RWPE1 (cell line): ENCODE measurements at regions not wholly inside any gene's neighbourhood (a gene's known extent, or its start where the extent isn't known, plus 50 kb on each side); places are given as distances from the start of the nearest gene placed in this dataset.

Experiments
- CTCF ChIA-PET: fragments of 350-600 bp; sonication (Branson Sonifier 250); formaldehyde crosslinking; extraction: SDS; loops from one replicate; lab custom pipeline; 2021; lab: Yijun Ruan, JAX
- POLR2A ChIA-PET: fragments of 400-600 bp; formaldehyde crosslinking; extraction: SDS; loops from one replicate; lab custom pipeline; 2020; ENCODE audit warnings: antibody characterized with exemption; ENCODE audit not compliant: low non-redundant PET; lab: Yijun Ruan, JAX
- DNase-seq: peaks from one replicate; pipeline ENCODE4 v3.0.0; 2012; ENCODE audit warnings: low spot score
- H3K27ac ChIP-seq: fragments of 450-650 bp; 2 replicates; pipeline ENCODE4 v1.5.1; 2017
- TF ChIP-seq, protein P1 (sequence below): fragments of 450-650 bp; conservative IDR thresholded peaks from 2 replicates; pipeline ENCODE4 v1.5.1; 2017; ENCODE audit warnings: low read depth, mild to moderate bottlenecking

DNA sequence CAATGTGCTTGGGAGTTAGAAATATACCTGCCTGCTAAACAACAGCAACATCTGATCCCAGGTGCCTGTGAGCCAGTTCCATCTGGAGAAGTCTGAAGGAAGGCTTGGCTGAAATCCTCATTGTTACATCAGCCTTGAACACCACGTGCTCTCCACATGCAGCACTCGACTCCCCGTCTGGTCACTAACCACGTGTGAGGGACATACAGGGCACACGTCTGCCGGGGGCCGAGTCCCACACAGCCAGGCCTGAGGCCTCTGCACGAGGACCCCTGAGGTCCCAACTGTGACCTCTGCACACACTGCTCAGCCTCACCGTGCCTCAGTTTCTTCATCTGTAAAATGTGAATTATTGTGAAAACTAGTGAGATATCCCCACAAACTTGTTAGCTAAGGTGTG lies 236.5 kb upstream of the SALL3 start:
- ChIA-PET POLR2A (no interaction called here), CTCF (interaction anchor here (0.6 kb wide), 1 partner anchor 475 kb away, joined by 3 read pairs; no protein-coding TSS in a partner anchor)
- TF ChIP-seq, protein P1, sequence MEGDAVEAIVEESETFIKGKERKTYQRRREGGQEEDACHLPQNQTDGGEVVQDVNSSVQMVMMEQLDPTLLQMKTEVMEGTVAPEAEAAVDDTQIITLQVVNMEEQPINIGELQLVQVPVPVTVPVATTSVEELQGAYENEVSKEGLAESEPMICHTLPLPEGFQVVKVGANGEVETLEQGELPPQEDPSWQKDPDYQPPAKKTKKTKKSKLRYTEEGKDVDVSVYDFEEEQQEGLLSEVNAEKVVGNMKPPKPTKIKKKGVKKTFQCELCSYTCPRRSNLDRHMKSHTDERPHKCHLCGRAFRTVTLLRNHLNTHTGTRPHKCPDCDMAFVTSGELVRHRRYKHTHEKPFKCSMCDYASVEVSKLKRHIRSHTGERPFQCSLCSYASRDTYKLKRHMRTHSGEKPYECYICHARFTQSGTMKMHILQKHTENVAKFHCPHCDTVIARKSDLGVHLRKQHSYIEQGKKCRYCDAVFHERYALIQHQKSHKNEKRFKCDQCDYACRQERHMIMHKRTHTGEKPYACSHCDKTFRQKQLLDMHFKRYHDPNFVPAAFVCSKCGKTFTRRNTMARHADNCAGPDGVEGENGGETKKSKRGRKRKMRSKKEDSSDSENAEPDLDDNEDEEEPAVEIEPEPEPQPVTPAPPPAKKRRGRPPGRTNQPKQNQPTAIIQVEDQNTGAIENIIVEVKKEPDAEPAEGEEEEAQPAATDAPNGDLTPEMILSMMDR, result no peak
- no peak for DNase-seq
- no peak overlapping the region for H3K27ac ChIP-seq

DNA sequence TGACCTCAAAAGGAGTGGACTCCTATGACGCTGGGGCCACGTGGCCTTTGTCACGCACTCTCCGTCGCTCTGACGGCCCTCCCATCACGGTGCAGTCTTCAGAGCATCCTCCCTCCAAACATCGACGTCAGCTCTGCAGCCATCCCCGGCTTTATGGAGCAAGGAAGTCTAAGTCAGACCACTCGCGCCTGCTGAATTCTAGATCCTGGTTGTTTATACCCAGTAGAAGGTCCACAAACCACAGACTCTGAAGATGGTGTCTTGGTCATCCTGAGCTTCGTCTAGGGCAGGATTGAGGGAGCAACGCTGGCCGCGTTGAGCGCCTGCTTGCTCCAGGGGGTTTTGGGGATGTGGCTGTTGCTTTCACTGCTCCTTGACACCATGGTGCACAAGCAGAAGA lies 228.0 kb upstream of the SALL3 start:
- ChIA-PET POLR2A (no interaction called here), CTCF (no interaction called here)
- H3K27ac ChIP-seq, result no peak overlapping the region
- TF ChIP-seq, protein P1, result no peak
- DNase-seq, result no peak

DNA sequence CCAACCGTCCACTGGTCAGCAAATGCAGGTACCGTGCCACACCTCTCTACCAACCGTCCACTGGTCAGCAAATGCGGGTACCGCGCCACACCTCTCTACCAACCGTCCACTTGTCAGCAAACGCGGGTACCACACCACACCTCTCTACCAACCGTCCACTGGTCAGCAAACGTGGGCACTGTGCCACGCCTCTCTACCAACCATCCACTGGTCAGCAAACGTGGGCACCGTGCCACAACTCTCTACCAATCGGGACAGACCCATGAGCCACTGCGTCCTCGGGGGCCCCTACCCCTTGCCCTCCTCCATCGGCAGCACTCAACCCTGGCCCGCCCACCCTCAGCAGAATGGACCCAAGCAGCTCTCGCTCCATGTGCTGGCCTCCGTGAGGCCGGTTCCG lies 226.4 kb upstream of the SALL3 start:
- ChIA-PET POLR2A (no interaction called here), CTCF (no interaction called here)
- DNase-seq, result no peak
- TF ChIP-seq, protein P1, result no peak
- H3K27ac ChIP-seq, result no peak overlapping the region

DNA sequence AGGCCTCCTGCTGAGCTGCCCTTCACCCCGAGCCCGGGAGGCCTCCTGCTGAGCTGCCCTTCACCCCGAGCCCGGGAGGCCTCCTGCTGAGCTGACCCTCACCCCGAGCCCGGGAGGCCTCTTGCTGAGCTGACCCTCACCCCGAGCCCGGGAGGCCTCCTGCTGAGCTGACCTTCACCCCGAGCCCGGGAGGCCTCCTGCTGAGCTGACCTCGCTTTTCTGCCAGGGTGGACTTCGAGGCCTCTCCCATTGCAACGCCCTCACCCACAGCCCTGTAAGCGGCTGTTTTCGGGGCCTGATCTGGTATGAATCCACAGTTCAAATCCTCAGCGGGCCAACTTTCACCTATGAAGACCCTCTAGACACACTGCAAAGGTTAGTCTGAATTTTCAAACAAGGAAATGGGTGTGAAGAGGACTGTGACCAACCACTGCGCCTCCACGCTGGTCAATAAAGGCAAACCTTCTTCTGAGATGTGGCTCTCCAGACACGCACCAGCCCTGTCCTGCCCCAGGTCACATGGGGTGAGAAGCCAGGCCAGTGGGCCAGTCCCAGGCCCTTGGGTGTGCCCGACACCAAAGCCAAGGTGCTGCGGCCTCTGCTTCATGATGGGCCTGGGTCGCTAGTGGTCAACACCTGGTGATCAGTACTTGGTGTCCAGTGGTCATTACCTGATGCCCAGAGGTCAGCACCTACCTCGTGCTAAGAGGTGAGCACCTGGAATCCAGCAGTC lies 225.1 kb upstream of the SALL3 start:
- TF ChIP-seq, protein P1, result no peak
- DNase-seq, result no peak
- ChIA-PET CTCF (no interaction called here), POLR2A (no interaction called here)
- H3K27ac ChIP-seq, result no peak overlapping the region

DNA sequence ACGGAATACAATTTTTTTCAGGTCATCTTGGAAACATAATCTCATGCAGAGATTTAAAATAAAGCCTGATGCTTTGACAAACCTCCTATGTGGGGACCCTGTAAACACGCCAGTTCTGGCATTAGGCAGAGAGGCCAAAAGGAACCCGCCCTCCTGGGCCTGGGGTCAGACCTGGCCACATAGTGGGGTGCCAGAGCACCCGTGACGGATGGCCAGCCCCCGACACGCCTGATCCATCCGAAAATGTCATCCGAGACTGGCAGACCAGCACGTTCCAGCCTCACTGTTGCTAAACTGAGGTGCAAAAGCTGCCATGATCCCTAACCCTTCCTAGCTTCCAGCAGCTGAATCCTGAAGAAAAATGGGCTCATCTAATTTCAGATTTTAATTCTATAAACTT lies 222.6 kb upstream of the SALL3 start:
- ChIA-PET CTCF (no interaction called here), POLR2A (no interaction called here)
- TF ChIP-seq, protein P1, result no peak

DNA sequence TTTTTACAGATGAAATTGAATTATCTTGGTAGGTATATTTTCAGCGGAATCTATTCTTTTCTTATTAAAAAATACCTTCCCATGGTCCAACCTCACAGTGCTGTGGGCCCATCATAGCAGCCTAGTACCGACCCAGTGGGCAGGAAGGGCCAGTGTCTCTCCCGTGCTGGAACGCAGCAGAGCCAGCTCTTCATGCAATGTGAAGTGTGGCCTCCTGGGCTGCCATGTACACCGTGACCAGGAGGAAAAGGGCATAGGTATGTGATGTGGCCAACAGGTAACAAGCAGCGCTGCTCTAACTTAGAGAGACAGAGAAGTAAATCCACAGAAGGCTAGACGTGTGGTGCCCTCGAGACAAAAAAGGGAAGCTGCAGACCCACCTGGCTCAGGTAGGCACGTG lies 221.1 kb upstream of the SALL3 start:
- POLR2A ChIA-PET, result no interaction called here
- no peak for DNase-seq
- CTCF ChIA-PET, result no interaction called here
- no peak overlapping the region for H3K27ac ChIP-seq
- TF ChIP-seq, protein P1, result no peak

More for the DNA sequence above, 222.6 kb upstream of the SALL3 start:
- no peak for DNase-seq
- H3K27ac ChIP-seq, result no peak overlapping the region
